OCI-LY3 (cell line): ENCODE measurements at regions not wholly inside any gene's neighbourhood (a gene's known extent, or its start where the extent isn't known, plus 50 kb on each side); places are given as distances from the start of the nearest gene placed in this dataset.

Experiments
- H2AFZ ChIP-seq: fragments of 200-600, 300-600 bp; shearing (Covaris generic); 2 replicates; pipeline ENCODE4 v1.6.0; 2014; ENCODE audit warnings: antibody characterized with exemption, low read depth, low read length
- H3K27ac ChIP-seq: fragments of 200-600, 300-600 bp; sonication (generic); 2 replicates; pipeline ENCODE4 v1.5.1; 2014; ENCODE audit warnings: mild to moderate bottlenecking, low read length, moderate library complexity, mixed read lengths
- H3K27me3 ChIP-seq: fragments of 200-600, 300-600 bp; sonication (generic); 2 replicates; pipeline ENCODE4 v1.6.1; 2014; ENCODE audit warnings: low read depth, low read length, mixed read lengths
- H3K36me3 ChIP-seq: fragments of 200-600, 300-600 bp; sonication (generic); replicated peaks from 2 replicates; pipeline ENCODE3; 2014; ENCODE audit warnings: low read depth, low read length, mixed read lengths
- H3K4me1 ChIP-seq: fragments of 300-600, 200-600 bp; sonication (generic); 2 replicates; pipeline ENCODE4 v1.6.1; 2014; ENCODE audit warnings: low read length, mixed read lengths
- H3K4me2 ChIP-seq: fragments of 200-600, 300-600 bp; sonication (generic); 2 replicates; pipeline ENCODE4 v1.6.1; 2014; ENCODE audit warnings: low read length, mixed read lengths
- H3K4me3 ChIP-seq: fragments of 300-600, 200-600 bp; sonication (generic); 2 replicates; pipeline ENCODE4 v1.5.1; 2014; ENCODE audit warnings: antibody characterized with exemption, mild to moderate bottlenecking, low read length, moderate library complexity
- H3K79me2 ChIP-seq: fragments of 300-600, 200-600 bp; shearing (Covaris generic); 2 replicates; pipeline ENCODE4 v1.6.1; 2014; ENCODE audit warnings: mild to moderate bottlenecking, low read length, mixed read lengths
- H3K9ac ChIP-seq: fragments of 300-600, 200-600 bp; shearing (Covaris generic); 2 replicates; pipeline ENCODE4 v1.6.0; 2014; ENCODE audit warnings: mild to moderate bottlenecking, low read length, moderate library complexity
- H3K9me3 ChIP-seq: fragments of 200-600, 300-600 bp; shearing (Covaris generic); 2 replicates; pipeline ENCODE4 v1.6.1; 2014; ENCODE audit warnings: low read length, mixed read lengths; ENCODE audit not compliant: insufficient read depth
- H4K20me1 ChIP-seq: fragments of 200-600, 300-600 bp; sonication (generic); 2 replicates; pipeline ENCODE4 v1.6.1; 2016; ENCODE audit warnings: low read length, mixed read lengths; ENCODE audit not compliant: insufficient read depth
- CTCF ChIP-seq: fragments of 200-600, 300-600 bp; sonication (generic); IDR thresholded peaks from 2 replicates; pipeline ENCODE4 v1.5.1; 2014; ENCODE audit warnings: antibody characterized with exemption, low read length, low read depth
- EZH2phosphoT487 ChIP-seq: fragments of 200-600 bp; shearing (Covaris generic); IDR thresholded peaks from 2 replicates; pipeline ENCODE4 v1.6.1; 2018; ENCODE audit warnings: antibody characterized with exemption, mixed run types, low read depth

- H3K36me3 ChIP-seq, result no peaks in the 10 kb centered on the region
- H3K4me1 ChIP-seq, result no peaks in the 10 kb centered on the region
- H3K79me2 ChIP-seq, result no peaks in the 10 kb centered on the region
- no peaks in the 10 kb centered on the region for H3K27me3 ChIP-seq
- H3K9me3 ChIP-seq, result no peaks in the 10 kb centered on the region
- H3K9ac ChIP-seq, result no peak overlapping the region
- TF ChIP-seq CTCF, result no peak
- TF ChIP-seq EZH2phosphoT487, result no peak
- no peak overlapping the region for H3K4me2 ChIP-seq
- no peak overlapping the region for H2AFZ ChIP-seq
- no peaks in the 10 kb centered on the region for H4K20me1 ChIP-seq
- H3K27ac ChIP-seq, result no peak overlapping the region
- no peak overlapping the region for H3K4me3 ChIP-seq
Observed at GRCh38 chr7:124364283-124364682, 331.4 kb upstream of the TMEM229A start.

DNA sequence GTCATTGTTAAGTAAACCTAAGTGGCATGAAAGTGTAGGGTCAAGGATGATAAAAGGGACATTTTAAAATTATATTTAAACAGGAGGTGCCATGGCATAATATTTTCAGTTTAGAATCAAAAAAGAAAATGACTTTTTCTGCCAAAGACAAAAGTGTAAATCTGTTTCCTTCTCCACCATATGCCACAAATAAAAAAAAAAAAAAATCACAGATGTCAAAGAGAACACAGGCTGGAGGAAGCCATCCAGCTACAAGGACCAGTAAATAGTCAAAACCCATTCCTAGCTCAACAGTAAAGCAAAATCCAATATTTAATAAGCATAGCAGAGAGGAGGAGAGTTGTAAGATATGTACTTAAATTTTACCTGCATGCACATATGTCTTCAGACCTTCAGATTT lies 321.3 kb upstream of the TMEM229A start:
- no peak overlapping the region for H3K4me3 ChIP-seq
- no peak overlapping the region for H2AFZ ChIP-seq
- H3K9me3 ChIP-seq, result no peaks in the 10 kb centered on the region
- H3K36me3 ChIP-seq, result no peaks in the 10 kb centered on the region
- no peaks in the 10 kb centered on the region for H3K4me1 ChIP-seq
- no peak overlapping the region for H3K27ac ChIP-seq
- H3K9ac ChIP-seq, result no peak overlapping the region
- H4K20me1 ChIP-seq, result no peaks in the 10 kb centered on the region
- H3K27me3 ChIP-seq, result no peaks in the 10 kb centered on the region
- TF ChIP-seq CTCF, result no peak
- TF ChIP-seq EZH2phosphoT487, result no peak
- H3K4me2 ChIP-seq, result no peak overlapping the region
- no peaks in the 10 kb centered on the region for H3K79me2 ChIP-seq

DNA sequence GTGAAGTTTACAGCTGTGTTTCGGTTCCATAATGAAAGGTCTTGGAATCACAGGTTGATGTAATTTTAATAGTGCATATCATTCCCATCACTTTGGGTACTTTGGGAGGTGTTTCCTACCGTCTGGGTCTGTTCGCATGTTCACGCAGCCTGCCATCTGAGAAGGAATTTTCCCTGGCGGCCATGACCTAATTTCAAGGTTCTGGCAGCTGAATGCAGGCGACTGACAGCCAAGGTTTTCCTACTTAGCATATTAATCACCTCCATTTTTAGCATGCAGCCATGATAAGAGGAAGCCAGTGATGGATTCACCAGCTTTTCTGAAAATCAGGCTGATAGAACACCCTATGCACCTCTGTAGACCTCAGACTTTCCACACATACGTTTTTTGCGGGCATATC lies 319.1 kb upstream of the TMEM229A start:
- Histone ChIP-seq H4K20me1 (no peaks in the 10 kb centered on the region), H3K27ac (no peak overlapping the region), H3K9ac (no peak overlapping the region), H3K27me3 (no peaks in the 10 kb centered on the region), H3K79me2 (no peaks in the 10 kb centered on the region), H3K4me1 (no peaks in the 10 kb centered on the region), H3K36me3 (no peaks in the 10 kb centered on the region), H3K4me3 (no peak overlapping the region), H3K4me2 (no peak overlapping the region), H2AFZ (no peak overlapping the region), H3K9me3 (no peaks in the 10 kb centered on the region)
- TF ChIP-seq CTCF (no peak), EZH2phosphoT487 (no peak)

DNA sequence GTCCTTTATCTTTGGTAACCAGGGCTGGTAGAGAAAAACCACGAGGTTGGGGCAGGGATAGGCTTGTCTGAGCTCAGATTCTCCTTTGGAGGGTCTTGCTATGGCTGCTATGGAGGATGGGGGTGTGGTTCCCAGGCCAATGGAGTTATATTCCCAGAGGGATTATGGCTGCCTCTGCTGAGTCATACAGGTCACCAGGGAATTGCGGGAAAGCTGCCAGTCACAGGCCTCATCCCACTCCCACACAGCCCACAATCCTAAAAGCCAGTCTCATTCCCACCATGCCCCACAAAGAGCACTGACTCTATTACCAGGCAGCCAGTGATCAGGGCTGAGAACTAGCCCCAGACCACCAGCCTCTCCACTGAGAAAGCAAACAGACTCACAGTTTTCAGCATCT lies 316.6 kb upstream of the TMEM229A start:
- Histone ChIP-seq H3K9me3 (no peaks in the 10 kb centered on the region), H2AFZ (no peak overlapping the region), H3K79me2 (no peaks in the 10 kb centered on the region), H4K20me1 (no peaks in the 10 kb centered on the region), H3K4me2 (no peak overlapping the region), H3K27ac (no peak overlapping the region), H3K4me3 (no peak overlapping the region), H3K36me3 (no peaks in the 10 kb centered on the region), H3K9ac (no peak overlapping the region), H3K27me3 (no peaks in the 10 kb centered on the region), H3K4me1 (no peaks in the 10 kb centered on the region)
- TF ChIP-seq CTCF (no peak), EZH2phosphoT487 (no peak)
